CD4-positive, alpha-beta memory T cell (primary cell): ENCODE measurements at regions not wholly inside any gene's neighbourhood (a gene's known extent, or its start where the extent isn't known, plus 50 kb on each side); places are given as distances from the start of the nearest gene placed in this dataset.
"Not testable (repeated sequence)": the region's sequence is repeated elsewhere in the genome, so short reads cannot be mapped to it uniquely, and the experiment has no call there.

Source experiments
- CTCF ChIA-PET: fragments of 350-600 bp; sonication (Branson Sonifier 250); formaldehyde crosslinking; loops from one replicate; lab custom pipeline; 2021; ENCODE audit warnings: inconsistent platforms; ENCODE audit not compliant: partially characterized antibody; lab: Charles Lee
- POLR2A ChIA-PET: fragments of 350-600 bp; sonication (Branson Sonifier 250); formaldehyde crosslinking; loops from one replicate; lab custom pipeline; 2021; ENCODE audit not compliant: partially characterized antibody; lab: Charles Lee
- DNase-seq, 5 donors: peaks; one replicate each; pipeline versions ENCODE4 v3.0.0 to v3.0.0-alpha.2; 2020 to 2022; ENCODE audit warnings: mixed read lengths in 1 of 5
- H3K27ac ChIP-seq: one replicate; pipeline ENCODE4 v1.7.0; 2013; ENCODE audit warnings: low read depth, low read length
- H3K27me3 ChIP-seq: 2 replicates; pipeline ENCODE4 v1.7.0; 2013; ENCODE audit warnings: mild to moderate bottlenecking, low read length, moderate library complexity; ENCODE audit not compliant: insufficient read depth
- H3K36me3 ChIP-seq: 2 replicates; pipeline ENCODE4 v1.7.0; 2013; ENCODE audit warnings: mild to moderate bottlenecking, low read length, moderate library complexity; ENCODE audit not compliant: insufficient read depth
- H3K4me1 ChIP-seq: 2 replicates; pipeline ENCODE4 v1.7.0; 2013; ENCODE audit warnings: mild to moderate bottlenecking, low read length, moderate library complexity; ENCODE audit not compliant: insufficient read depth
- H3K4me3 ChIP-seq, 2 donors: one replicate each; pipeline ENCODE4 v1.7.0; 2013; ENCODE audit warnings: low read length in 2 of 2, mild to moderate bottlenecking in 1 of 2
- H3K9me3 ChIP-seq, 2 donors: one replicate each; pipeline ENCODE4 v1.7.0; 2013; ENCODE audit warnings: low read length in 2 of 2, control low read depth in 1 of 2; ENCODE audit not compliant: control insufficient read depth in 1 of 2
- H3K27ac Mint-ChIP-seq, 7 donors: one replicate each; pipeline ENCODE4 v1.8.0; 2020 to 2021; ENCODE audit warnings: mixed read lengths in 7 of 7, mild to moderate bottlenecking in 6 of 7, inconsistent platforms in 3 of 7, moderate library complexity in 3 of 7
- H3K27me3 Mint-ChIP-seq, 2 donors: one replicate each; pipeline ENCODE4 v1.8.0; 2020 to 2021; ENCODE audit warnings: mixed read lengths in 2 of 2
- H3K36me3 Mint-ChIP-seq, 2 donors: one replicate each; pipeline ENCODE4 v1.8.0; 2020 to 2021; ENCODE audit warnings: mixed read lengths in 2 of 2, inconsistent platforms in 1 of 2, mild to moderate bottlenecking in 1 of 2
- H3K4me1 Mint-ChIP-seq, 4 donors: one replicate each; pipeline ENCODE4 v1.8.0; 2020 to 2021; ENCODE audit warnings: mixed read lengths in 4 of 4, mild to moderate bottlenecking in 1 of 4
- H3K4me3 Mint-ChIP-seq, 8 donors: one replicate each; pipeline ENCODE4 v1.8.0; 2020 to 2021; ENCODE audit warnings: mixed read lengths in 8 of 8, mild to moderate bottlenecking in 7 of 8, moderate library complexity in 6 of 8, inconsistent platforms in 3 of 8
- H3K9me3 Mint-ChIP-seq, 8 donors: one replicate each; pipeline ENCODE4 v1.8.0; 2020 to 2021; ENCODE audit warnings: mixed read lengths in 8 of 8, mild to moderate bottlenecking in 5 of 8, inconsistent platforms in 3 of 8, moderate library complexity in 1 of 8
- intact Hi-C: fragments of 100-400 bp; cut with micrococcal nuclease; formaldehyde crosslinking; loops from one replicate; pipeline ENCODE4 v1.15.1; 2023

- H3K9me3 ChIP-seq = peaks cover 0 to 4% of the 10 kb centered on the region in 2 donors
- no peaks in the 10 kb centered on the region for H3K36me3 ChIP-seq
- CTCF ChIA-PET = interaction anchor here (0.9 kb wide), 1 partner anchor 14 kb away, joined by 5 read pairs; no protein-coding TSS in a partner anchor
- H3K27me3 ChIP-seq = no peaks in the 10 kb centered on the region
- Mint-ChIP-seq H3K27me3 (peaks cover 0 to 9% of the 10 kb centered on the region in 2 donors), H3K4me1 (no peaks in the 10 kb centered on the region), H3K4me3 (no peak overlapping the region), H3K36me3 (no peaks in the 10 kb centered on the region), H3K27ac (no peak overlapping the region), H3K9me3 (peaks cover 0 to 35% (median 17%) of the 10 kb centered on the region in 8 donors)
- no peaks in the 10 kb centered on the region for H3K4me1 ChIP-seq
- H3K4me3 ChIP-seq = no peak overlapping the region
- POLR2A ChIA-PET = no interaction called here
- intact Hi-C loops = no loop called here
- no peak for DNase-seq
- no peak overlapping the region for H3K27ac ChIP-seq
These were observed 73.3 kb upstream of the LRCH1 start for GRCh38 chr13:46479691-46480090.

DNA sequence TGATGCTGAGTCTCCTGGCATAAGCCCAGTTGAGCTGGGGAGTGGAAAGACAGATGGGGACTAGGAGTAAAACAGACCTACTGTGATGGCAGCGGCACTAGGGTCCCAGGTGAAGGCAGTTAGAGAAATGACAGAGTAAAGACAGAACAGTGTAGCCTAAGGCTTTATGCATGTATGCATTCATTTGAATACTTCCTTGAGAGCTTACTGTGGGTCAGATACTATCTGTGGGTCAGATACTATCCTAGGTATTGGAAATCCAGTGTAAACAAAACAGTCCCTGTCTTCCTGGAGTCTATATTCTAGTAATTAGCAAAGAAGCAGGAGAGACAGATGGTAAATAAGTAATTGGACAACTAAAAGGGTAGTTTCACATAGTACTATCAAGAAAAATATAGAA, 73.7 kb upstream of the LRCH1 start:
- Histone ChIP-seq H3K27me3 (no peaks in the 10 kb centered on the region), H3K27ac (no peak overlapping the region), H3K36me3 (no peaks in the 10 kb centered on the region), H3K9me3 (peaks cover 0 to 4% of the 10 kb centered on the region in 2 donors), H3K4me1 (no peaks in the 10 kb centered on the region), H3K4me3 (no peak overlapping the region)
- ChIA-PET POLR2A (no interaction called here), CTCF (no interaction called here)
- peaks cover 0 to 9% of the 10 kb centered on the region in 2 donors for H3K27me3 Mint-ChIP-seq
- no peaks in the 10 kb centered on the region for H3K4me1 Mint-ChIP-seq
- intact Hi-C loops = no loop called here
- H3K9me3 Mint-ChIP-seq = peaks cover 0 to 31% (median 13%) of the 10 kb centered on the region in 8 donors
- DNase-seq = no peak
- no peak overlapping the region for H3K4me3 Mint-ChIP-seq
- H3K27ac Mint-ChIP-seq = no peak overlapping the region
- no peaks in the 10 kb centered on the region for H3K36me3 Mint-ChIP-seq

GRCh38 chr13:46478651-46479050, 74.3 kb upstream of the LRCH1 start:
- no peak overlapping the region for H3K4me3 ChIP-seq
- Mint-ChIP-seq H3K9me3 (peaks cover 0 to 26% (median 8%) of the 10 kb centered on the region in 8 donors), H3K4me1 (no peaks in the 10 kb centered on the region), H3K27ac (no peak overlapping the region), H3K36me3 (no peaks in the 10 kb centered on the region), H3K4me3 (no peak overlapping the region), H3K27me3 (peaks cover 0 to 9% of the 10 kb centered on the region in 2 donors)
- ChIA-PET POLR2A (no interaction called here), CTCF (no interaction called here)
- no peaks in the 10 kb centered on the region for H3K4me1 ChIP-seq
- H3K9me3 ChIP-seq = no peaks in the 10 kb centered on the region
- intact Hi-C loops = no loop called here
- no peak overlapping the region for H3K27ac ChIP-seq
- no peaks in the 10 kb centered on the region for H3K36me3 ChIP-seq
- no peak for DNase-seq
- no peaks in the 10 kb centered on the region for H3K27me3 ChIP-seq

DNA sequence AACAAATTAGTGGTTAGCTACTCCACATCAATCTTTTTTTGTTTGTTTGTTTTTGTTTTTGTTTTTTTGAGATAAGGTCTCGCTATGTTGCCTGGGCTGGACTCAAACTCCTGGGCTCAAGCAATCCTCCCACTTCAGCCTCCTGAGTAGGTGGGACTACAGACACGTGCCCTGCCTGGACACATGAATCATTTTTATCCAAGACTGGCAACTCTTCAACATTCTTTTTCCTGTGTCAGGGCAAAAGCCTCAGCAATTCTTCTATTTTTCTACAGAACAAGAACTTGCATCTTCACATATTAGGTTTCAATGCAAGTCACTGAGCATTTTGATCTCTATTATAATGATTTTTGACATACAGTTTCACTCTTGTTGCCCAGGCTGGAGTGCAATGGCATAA, 76.8 kb upstream of the LRCH1 start:
- H3K36me3 Mint-ChIP-seq = no peaks in the 10 kb centered on the region
- CTCF ChIA-PET = no interaction called here
- H3K27ac Mint-ChIP-seq = no peak overlapping the region
- H3K27me3 Mint-ChIP-seq = peaks cover 0 to 5% of the 10 kb centered on the region in 2 donors
- intact Hi-C loops = no loop called here
- DNase-seq = no peak
- H3K4me1 Mint-ChIP-seq = no peaks in the 10 kb centered on the region
- Histone ChIP-seq H3K27ac (no peak overlapping the region), H3K27me3 (no peaks in the 10 kb centered on the region), H3K4me1 (no peaks in the 10 kb centered on the region), H3K36me3 (no peaks in the 10 kb centered on the region), H3K4me3 (no peak overlapping the region), H3K9me3 (no peaks in the 10 kb centered on the region)
- H3K9me3 Mint-ChIP-seq = peaks cover 0 to 6% (median under 1%) of the 10 kb centered on the region in 8 donors
- POLR2A ChIA-PET = no interaction called here
- no peak overlapping the region for H3K4me3 Mint-ChIP-seq

GRCh38 chr13:46475541-46475991, 77.4 kb upstream of the LRCH1 start:
- Histone ChIP-seq H3K4me1 (no peaks in the 10 kb centered on the region), H3K36me3 (no peaks in the 10 kb centered on the region), H3K4me3 (no peak overlapping the region), H3K27ac (no peak overlapping the region), H3K9me3 (no peaks in the 10 kb centered on the region), H3K27me3 (no peaks in the 10 kb centered on the region)
- POLR2A ChIA-PET = no interaction called here
- H3K36me3 Mint-ChIP-seq = no peaks in the 10 kb centered on the region
- no peak overlapping the region for H3K4me3 Mint-ChIP-seq
- CTCF ChIA-PET = no interaction called here
- no peaks in the 10 kb centered on the region for H3K4me1 Mint-ChIP-seq
- peaks cover 0 to 5% of the 10 kb centered on the region in 2 donors for H3K27me3 Mint-ChIP-seq
- no peak overlapping the region for H3K27ac Mint-ChIP-seq
- no peak for DNase-seq
- intact Hi-C loops = no loop called here
- peaks cover 0 to 2% (median 0%) of the 10 kb centered on the region in 8 donors for H3K9me3 Mint-ChIP-seq

GRCh38 chr13:46473806-46474205, 79.2 kb upstream of the LRCH1 start:
- H3K27ac ChIP-seq = no peak overlapping the region
- POLR2A ChIA-PET = no interaction called here
- H3K9me3 ChIP-seq = no peaks in the 10 kb centered on the region
- no peak overlapping the region for H3K4me3 Mint-ChIP-seq
- DNase-seq = no peak
- H3K9me3 Mint-ChIP-seq = peaks cover 0 to 2% (median 0%) of the 10 kb centered on the region in 8 donors
- H3K36me3 Mint-ChIP-seq = no peaks in the 10 kb centered on the region
- H3K27me3 Mint-ChIP-seq = peaks cover 0 to 2% of the 10 kb centered on the region in 2 donors
- H3K27ac Mint-ChIP-seq = no peak overlapping the region
- no peak overlapping the region for H3K4me3 ChIP-seq
- intact Hi-C loops = no loop called here
- no peaks in the 10 kb centered on the region for H3K27me3 ChIP-seq
- CTCF ChIA-PET = no interaction called here
- H3K36me3 ChIP-seq = no peaks in the 10 kb centered on the region
- H3K4me1 ChIP-seq = no peaks in the 10 kb centered on the region
- H3K4me1 Mint-ChIP-seq = no peaks in the 10 kb centered on the region

DNA sequence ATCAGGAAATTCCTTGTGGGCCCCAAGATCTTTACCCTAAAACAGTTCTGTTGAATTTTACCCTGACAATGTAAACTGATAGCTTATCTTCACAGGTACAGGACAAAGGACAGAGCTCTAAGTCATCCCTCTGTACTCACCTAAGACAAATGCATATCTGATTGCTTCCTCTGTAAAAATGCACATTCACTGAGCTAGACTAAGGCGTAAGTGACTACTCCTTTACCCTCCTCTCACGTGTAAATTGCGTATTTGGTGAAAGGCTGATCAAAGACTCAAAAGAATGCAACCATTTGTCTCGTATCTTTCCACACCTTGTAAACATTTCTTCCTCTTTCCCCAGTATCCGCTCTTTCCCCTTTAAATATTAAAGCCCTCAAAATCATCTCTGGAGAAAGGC, 80.6 kb upstream of the LRCH1 start:
- H3K4me1 ChIP-seq = no peaks in the 10 kb centered on the region
- intact Hi-C loops = no loop called here
- H3K4me1 Mint-ChIP-seq = no peaks in the 10 kb centered on the region
- no peaks in the 10 kb centered on the region for H3K36me3 Mint-ChIP-seq
- no peak for DNase-seq
- H3K27me3 ChIP-seq = no peaks in the 10 kb centered on the region
- H3K4me3 Mint-ChIP-seq = no peak overlapping the region
- no peak overlapping the region for H3K27ac ChIP-seq
- H3K36me3 ChIP-seq = no peaks in the 10 kb centered on the region
- peaks cover 0 to 1% of the 10 kb centered on the region in 2 donors for H3K27me3 Mint-ChIP-seq
- H3K27ac Mint-ChIP-seq = no peak overlapping the region
- no peak overlapping the region for H3K4me3 ChIP-seq
- peaks cover 0 to 2% (median 0%) of the 10 kb centered on the region in 8 donors for H3K9me3 Mint-ChIP-seq
- POLR2A ChIA-PET = no interaction called here
- H3K9me3 ChIP-seq = no peaks in the 10 kb centered on the region
- CTCF ChIA-PET = no interaction called here

- H3K27ac Mint-ChIP-seq, H3K4me3 ChIP-seq, CTCF ChIA-PET, H3K27me3 Mint-ChIP-seq, H3K4me1 Mint-ChIP-seq, H3K9me3 ChIP-seq, H3K4me1 ChIP-seq, POLR2A ChIA-PET, H3K9me3 Mint-ChIP-seq, DNase-seq, intact Hi-C loops, H3K36me3 Mint-ChIP-seq, H3K27me3 ChIP-seq, H3K36me3 ChIP-seq, H3K4me3 Mint-ChIP-seq, H3K27ac ChIP-seq: not testable (repeated sequence)
These were observed 82.6 kb upstream of the RUBCNL start for GRCh38 chr13:46469699-46470098.
